ACHN (cell line): ENCODE measurements at regions not wholly inside any gene's neighbourhood (a gene's known extent, or its start where the extent isn't known, plus 50 kb on each side); places are given as distances from the start of the nearest gene placed in this dataset.
A peak's percentile ranks its signal among the peaks of the same experiment; 100 is the strongest.
"Not testable (repeated sequence)": the region's sequence is repeated elsewhere in the genome, so short reads cannot be mapped to it uniquely, and the experiment has no call there.

Source experiments
- DNase-seq: peaks from one replicate; pipeline ENCODE4 v3.0.0-alpha.2; 2015
- in situ Hi-C: cut with HindIII; loops from 2 replicates; pipeline ENCODE4 v1.10.0; 2017; ENCODE audit warnings: low sequenced_read_pairs, low pct_ligation_motif_present, low pct_unique_long_range_greater_than_20kb

DNA sequence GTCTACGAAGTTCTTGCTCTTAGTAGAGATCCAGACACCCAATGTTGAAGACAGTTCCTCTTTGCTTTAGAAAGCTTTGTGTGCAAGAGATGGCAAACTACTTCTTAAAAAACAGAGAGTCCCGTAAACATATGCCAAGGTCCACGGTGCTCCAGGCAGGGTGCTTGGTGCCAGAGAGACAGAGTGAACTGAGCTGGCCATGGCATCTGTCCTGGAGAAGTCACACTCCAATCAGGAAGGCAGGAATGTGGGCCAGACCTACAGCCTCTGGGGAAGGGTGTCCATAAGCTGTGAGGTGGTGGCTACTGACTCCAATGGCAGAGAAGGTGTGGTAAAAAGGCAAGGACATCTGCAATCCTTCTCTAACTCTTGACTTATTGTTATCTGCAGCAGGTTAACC is 242.0 kb upstream of the PLGLB2 start:
- in situ Hi-C loops, result not testable (repeated sequence)

DNA sequence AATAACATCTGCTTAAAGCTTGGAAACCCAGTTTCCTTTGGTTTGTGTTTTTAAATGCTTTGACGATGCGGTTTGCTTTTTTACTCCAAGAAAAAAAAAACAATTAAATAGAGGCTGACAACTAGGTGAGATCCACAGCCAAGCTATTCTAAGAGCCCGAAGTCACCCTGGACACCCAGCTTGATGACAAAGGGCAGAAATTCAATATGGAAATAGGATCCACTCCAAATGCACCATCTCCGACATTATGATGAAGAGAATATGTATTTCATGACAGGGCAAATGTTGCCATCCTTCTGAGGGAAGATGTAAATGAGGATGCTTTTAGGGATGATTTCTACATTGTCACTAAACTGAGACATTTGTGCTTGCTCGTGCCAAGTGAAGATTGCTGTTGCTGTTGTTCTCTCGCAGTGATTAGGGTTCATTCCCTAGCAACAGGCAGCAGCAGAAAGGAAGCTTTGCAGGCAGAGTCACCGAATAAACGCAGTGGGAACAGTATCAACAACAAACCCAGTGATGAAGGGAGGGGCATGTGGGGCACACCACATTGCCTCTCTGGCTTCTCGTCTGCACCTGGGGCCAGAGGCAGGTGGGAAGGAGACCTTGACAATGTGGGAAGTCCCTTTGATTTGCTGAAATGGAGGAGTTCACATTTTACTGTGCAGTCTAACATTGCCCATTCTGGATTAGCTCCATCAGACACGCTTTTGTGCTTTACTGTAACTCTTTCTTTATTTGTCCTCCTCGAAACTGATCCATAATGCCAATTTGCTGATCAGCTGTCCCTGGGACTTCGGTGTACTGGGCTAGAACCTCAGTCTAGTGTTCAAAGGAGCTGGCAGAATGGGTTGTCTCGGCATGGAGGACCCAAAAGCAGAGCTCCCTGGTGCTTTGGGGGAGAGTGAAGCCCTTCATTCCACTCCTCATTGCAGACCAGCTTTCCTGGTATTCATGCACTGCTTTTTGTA is 240.2 kb upstream of the PLGLB2 start:
- in situ Hi-C loops, DNase-seq: not testable (repeated sequence)

More for the DNA sequence above, 242.0 kb upstream of the PLGLB2 start:
- DNase-seq, result not testable (repeated sequence)

- DNase-seq, in situ Hi-C loops: not testable (repeated sequence)
Measured at GRCh38 chr2:87511195-87511778, 236.6 kb upstream of the PLGLB2 start.

GRCh38 chr2:87512864-87513530 is 234.9 kb upstream of the PLGLB2 start:
- in situ Hi-C loops, result not testable (repeated sequence)
- peak; percentile 39 for DNase-seq

- in situ Hi-C loops, DNase-seq: not testable (repeated sequence)
Measured at GRCh38 chr2:87514034-87514433, 233.9 kb upstream of the PLGLB2 start.

DNA sequence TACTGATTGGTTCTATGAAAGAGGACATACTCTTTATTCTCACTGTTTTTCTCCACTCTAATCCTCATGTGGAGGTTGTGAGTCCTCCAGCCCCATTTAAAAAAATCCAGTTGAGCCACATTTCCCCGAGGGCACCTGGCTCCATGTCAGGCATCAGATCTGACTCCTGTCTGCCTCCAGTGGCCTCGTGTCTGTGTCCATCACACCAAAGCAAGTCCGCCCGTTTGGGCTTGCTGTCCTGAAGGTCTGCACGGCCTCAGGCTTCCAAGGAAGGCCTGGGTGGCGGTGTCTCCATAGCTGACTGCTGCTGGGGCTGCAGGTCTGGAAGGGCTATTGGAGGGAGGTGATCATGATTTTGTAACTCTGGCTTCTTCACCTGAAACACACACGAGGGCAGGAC is 233.4 kb upstream of the PLGLB2 start:
- DNase-seq, in situ Hi-C loops: not testable (repeated sequence)

DNA sequence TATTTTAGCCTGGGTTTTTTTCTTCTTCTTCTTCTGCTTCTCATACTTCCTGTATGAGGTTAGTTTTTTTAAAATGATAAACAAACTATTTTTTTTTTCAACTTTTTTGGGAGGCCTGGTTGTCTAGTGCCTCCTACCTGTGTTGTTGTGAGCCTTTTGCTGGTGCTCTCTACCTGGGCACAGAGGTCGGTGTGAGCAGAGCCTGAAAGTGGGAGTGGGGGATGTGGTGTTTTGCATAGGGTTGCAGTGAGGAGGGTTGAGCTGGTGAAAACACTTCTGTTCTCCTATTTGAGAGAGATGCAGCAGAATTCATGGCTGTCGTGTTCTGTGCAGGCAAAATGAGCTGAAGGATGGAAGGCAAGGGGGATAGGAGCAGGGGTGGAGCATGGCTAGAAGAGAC is 232.7 kb upstream of the PLGLB2 start:
- in situ Hi-C loops, DNase-seq: not testable (repeated sequence)

DNA sequence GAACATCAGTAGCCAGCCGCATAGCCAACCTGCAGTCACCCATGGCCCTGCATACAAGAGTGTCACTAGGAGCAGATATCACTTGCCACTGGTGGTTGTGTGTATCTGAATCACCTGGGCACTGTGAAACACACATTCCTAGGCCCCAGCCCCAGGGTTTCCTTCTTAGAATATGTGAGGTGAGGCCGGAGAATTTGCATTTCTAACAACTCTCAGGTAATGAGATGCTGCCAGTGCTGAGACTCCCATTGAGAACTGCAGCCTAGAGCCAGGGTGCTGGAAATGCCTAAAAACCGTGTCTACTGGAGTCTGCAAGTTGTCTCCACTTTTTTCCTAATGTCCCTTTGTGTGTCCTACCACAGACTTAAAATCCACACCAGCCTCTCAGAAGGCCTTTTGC is 232.0 kb upstream of the PLGLB2 start:
- in situ Hi-C loops, result not testable (repeated sequence)

GRCh38 chr2:87516369-87516967 is 231.4 kb upstream of the PLGLB2 start:
- in situ Hi-C loops, result not testable (repeated sequence)

More for the DNA sequence above, 232.0 kb upstream of the PLGLB2 start:
- not testable (repeated sequence) for DNase-seq

DNA sequence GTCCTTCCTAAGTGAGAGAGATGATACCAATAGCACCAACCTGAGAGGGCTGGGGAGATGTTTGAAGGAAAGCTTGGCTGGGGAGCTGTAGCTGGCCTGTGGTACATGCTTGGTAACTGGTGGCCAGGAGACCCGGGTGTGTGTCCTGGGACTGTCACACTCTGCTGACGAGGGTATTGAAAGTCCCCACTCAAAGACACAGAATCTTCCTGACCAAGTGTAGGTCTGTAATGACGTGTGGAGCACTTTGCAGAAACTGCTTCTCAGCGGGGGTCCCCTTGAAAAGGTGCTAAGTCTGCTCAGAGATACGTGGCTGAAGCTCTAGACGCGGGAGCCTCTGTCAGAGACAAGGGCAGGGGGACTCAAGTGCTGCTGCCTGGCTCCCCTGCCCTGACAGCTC is 230.4 kb upstream of the PLGLB2 start:
- DNase-seq, in situ Hi-C loops: not testable (repeated sequence)

More at GRCh38 chr2:87516369-87516967, 231.4 kb upstream of the PLGLB2 start:
- not testable (repeated sequence) for DNase-seq

GRCh38 chr2:87518066-87518465 is 229.8 kb upstream of the PLGLB2 start:
- DNase-seq, in situ Hi-C loops: not testable (repeated sequence)

DNA sequence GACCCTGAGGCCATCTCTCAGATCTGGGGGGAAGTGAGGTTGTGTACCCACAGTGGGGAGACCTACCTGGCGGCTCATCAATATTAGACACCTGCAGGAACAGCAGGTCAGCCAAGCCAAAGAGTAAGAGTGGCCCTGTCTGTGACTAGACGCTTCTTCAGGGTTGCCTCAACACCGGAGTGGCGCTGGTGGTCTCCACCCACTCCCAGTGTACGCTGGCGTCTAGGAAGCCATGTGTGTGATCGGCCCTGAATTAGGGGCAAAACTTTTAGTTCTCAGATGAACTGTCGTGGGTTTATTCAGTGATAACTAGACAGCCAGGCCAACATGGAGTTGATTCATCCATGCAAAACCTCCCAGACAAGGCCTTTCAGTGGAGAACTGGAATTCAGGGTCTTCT is 229.3 kb upstream of the PLGLB2 start:
- DNase-seq, in situ Hi-C loops: not testable (repeated sequence)

- in situ Hi-C loops, DNase-seq: not testable (repeated sequence)
Measured at GRCh38 chr2:87519158-87520011, 228.5 kb upstream of the PLGLB2 start.

DNA sequence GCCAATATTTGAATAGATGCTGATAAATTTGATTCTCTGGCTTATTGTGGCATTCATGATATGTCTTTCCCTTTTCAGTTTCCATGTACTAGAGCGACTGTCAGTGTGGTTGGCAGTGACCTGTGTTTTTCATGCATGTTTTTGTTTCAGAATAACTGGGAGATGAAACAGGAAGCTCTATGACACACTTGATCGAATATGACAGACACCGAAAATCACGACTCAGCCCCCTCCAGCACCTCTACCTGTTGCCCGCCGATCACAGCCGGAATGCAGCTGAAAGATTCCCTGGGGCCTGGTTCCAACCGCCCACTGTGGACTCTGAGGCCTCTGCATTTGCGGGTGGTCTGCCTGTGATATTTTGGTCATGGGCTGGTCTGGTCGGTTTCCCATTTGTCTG is 226.8 kb upstream of the PLGLB2 start:
- in situ Hi-C loops, DNase-seq: not testable (repeated sequence)

DNA sequence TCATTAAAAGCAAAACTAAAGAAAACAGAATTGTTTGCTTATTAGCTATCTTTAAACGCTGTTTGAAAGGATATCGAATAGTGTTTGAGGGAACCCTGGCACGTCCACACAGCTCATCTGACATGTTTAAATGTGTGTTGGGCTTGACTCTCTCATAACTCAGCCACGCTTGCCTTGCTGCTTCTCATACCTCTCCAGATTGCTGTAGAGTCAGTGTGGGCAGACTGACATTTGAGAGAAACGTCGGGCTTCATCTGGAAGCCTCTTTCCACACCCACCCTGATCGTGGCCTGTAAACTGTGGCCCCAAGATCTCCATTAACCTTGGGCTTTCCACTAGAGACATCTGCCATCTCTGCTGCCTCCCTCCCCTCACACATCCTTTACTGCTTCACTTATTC is 226.4 kb upstream of the PLGLB2 start:
- in situ Hi-C loops, DNase-seq: not testable (repeated sequence)

- DNase-seq, in situ Hi-C loops: not testable (repeated sequence)
Measured at GRCh38 chr2:87524619-87525188, 223.2 kb upstream of the PLGLB2 start.

DNA sequence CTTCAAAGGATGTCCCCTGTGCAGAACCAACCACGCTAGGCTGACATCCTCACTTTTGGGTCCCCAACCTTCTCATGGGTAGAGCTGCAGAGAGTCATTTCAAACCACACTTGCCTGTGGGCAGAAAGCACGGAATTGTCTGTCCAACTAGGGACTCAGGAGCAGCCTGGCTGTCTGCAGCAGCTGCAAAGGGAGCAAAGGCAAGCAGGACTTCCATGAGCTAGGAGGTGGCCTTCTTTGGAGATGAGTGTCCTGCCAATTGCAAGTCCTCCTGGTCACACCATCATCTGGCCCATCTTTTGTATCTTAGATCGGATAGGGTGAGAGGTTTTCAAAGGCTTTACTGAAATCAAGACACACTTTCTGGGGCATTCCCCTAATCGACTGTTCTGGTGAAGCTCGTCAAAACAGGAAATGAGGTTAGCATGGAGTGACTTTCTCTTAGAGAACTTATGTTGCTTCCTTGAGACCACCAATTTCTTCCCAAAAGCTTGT is 222.3 kb upstream of the PLGLB2 start:
- in situ Hi-C loops, result not testable (repeated sequence)

More for the DNA sequence above, 222.3 kb upstream of the PLGLB2 start:
- not testable (repeated sequence) for DNase-seq
